Esophagus squamous epithelium (tissue), 5 donors: ENCODE measurements at regions not wholly inside any gene's neighbourhood (a gene's known extent, or its start where the extent isn't known, plus 50 kb on each side); places are given as distances from the start of the nearest gene placed in this dataset.

Experiments
- DNase-seq: peaks from one replicate; lab custom pipeline; 2025; lab: John Stamatoyannopoulos, UW
- H3K27ac ChIP-seq, 4 donors: fragments of 200-600 bp; sonication (generic); one replicate each; pipeline ENCODE4 v1.5.1; 2016 to 2019; ENCODE audit warnings: mild to moderate bottlenecking in 1 of 4
- H3K27me3 ChIP-seq, 4 donors: fragments of 200-600 bp; sonication (generic); 1 replicate in 3 of 4; 2 replicates in 1 of 4; pipeline versions ENCODE4 v1.5.1 to v1.6.0; 2017 to 2021; ENCODE audit warnings: antibody characterized with exemption in 1 of 4
- H3K36me3 ChIP-seq, 3 donors: fragments of 200-600 bp; sonication (generic); one replicate each; pipeline ENCODE4 v1.5.1; 2016 to 2019
- H3K4me1 ChIP-seq, 3 donors: fragments of 200-600 bp; sonication (generic); one replicate each; pipeline ENCODE4 v1.5.1; 2017 to 2019
- H3K4me3 ChIP-seq, 4 donors: fragments of 200-600 bp; sonication (generic); 1 replicate in 3 of 4; 2 replicates in 1 of 4; pipeline ENCODE4 v1.5.1; 2016 to 2019; ENCODE audit warnings: mild to moderate bottlenecking in 2 of 4, moderate library complexity in 1 of 4
- H3K9me3 ChIP-seq, 3 donors: fragments of 200-600 bp; sonication (generic); one replicate each; pipeline ENCODE4 v1.5.1; 2016 to 2019
- CTCF ChIP-seq, 6 experiments: fragments of 450-650 bp in 4 of 6; fragments of 200-600 bp in 2 of 6; sonication (generic) in 2 of 6; IDR thresholded peaks; one replicate each; pipeline ENCODE4 v1.5.1; 2016 to 2019; ENCODE audit warnings: antibody characterized with exemption in 6 of 6, mild to moderate bottlenecking in 4 of 6, moderate library complexity in 4 of 6
- POLR2A ChIP-seq, 4 donors: fragments of 450-650 bp; IDR thresholded peaks; one replicate each; pipeline ENCODE4 v1.6.1; 2017; ENCODE audit warnings: antibody characterized with exemption in 4 of 4, mild to moderate bottlenecking in 4 of 4, moderate library complexity in 3 of 4
- WGBS, 2 donors: methylation state at CpG; one replicate each; pipeline ENCODE4 v1.1.5; 2018; 5-methylcytosine and 5-hydroxymethylcytosine counted together
- intact Hi-C: fragments of 100-400 bp; cut with DNase I; formaldehyde crosslinking; loops from one replicate; pipeline ENCODE4 v1.15.0; 2022
- donor health status: DM: yes; HTN: yes; CAD: no.

- H3K27ac ChIP-seq, result no peak overlapping the region
- H3K9me3 ChIP-seq, result no peaks in the 10 kb centered on the region
- intact Hi-C loops, result no loop called here
- H3K27me3 ChIP-seq, result peaks cover 0 to 7% (median 0%) of the 10 kb centered on the region in 4 donors
- no peak for DNase-seq
- no peaks in the 10 kb centered on the region for H3K36me3 ChIP-seq
- no peak for TF ChIP-seq CTCF (IDR thresholded peaks at IDR 0.05)
- no peak overlapping the region for H3K4me3 ChIP-seq
- peaks cover 0 to 13% (median 0%) of the 10 kb centered on the region in 3 donors for H3K4me1 ChIP-seq
These were observed 430.0 kb upstream of the RUNX1 start for GRCh38 chr21:35479065-35479448.

- TF ChIP-seq CTCF (IDR thresholded peaks at IDR 0.05), result no peak
- Histone ChIP-seq H3K4me3 (no peak overlapping the region), H3K27me3 (peaks cover 0 to 4% (median 0%) of the 10 kb centered on the region in 4 donors), H3K9me3 (no peaks in the 10 kb centered on the region), H3K27ac (peak overlapping the region in 1 of 4 donors; percentile 2), H3K36me3 (no peaks in the 10 kb centered on the region), H3K4me1 (peaks cover 0 to 13% (median 0%) of the 10 kb centered on the region in 3 donors)
- no peak for DNase-seq
- 46 to 58% methylated on average over 5 of the region's 5 CpGs for WGBS, 2 donors
- intact Hi-C loops, result no loop called here
These were observed 429.3 kb upstream of the RUNX1 start for GRCh38 chr21:35478161-35479064.

GRCh38 chr21:35477622-35478021 is 428.5 kb upstream of the RUNX1 start:
- no peak for DNase-seq
- H3K4me1 ChIP-seq, result peaks cover 0 to 13% (median 0%) of the 10 kb centered on the region in 3 donors
- H3K27me3 ChIP-seq, result peaks cover 0 to 4% (median 0%) of the 10 kb centered on the region in 4 donors
- TF ChIP-seq CTCF (IDR thresholded peaks at IDR 0.05) (no peak), POLR2A (IDR thresholded peaks at IDR 0.05) (no peak)
- no peaks in the 10 kb centered on the region for H3K9me3 ChIP-seq
- intact Hi-C loops, result no loop called here
- H3K27ac ChIP-seq, result peak overlapping the region in 1 of 4 donors; percentile 18
- H3K4me3 ChIP-seq, result no peak overlapping the region
- no peaks in the 10 kb centered on the region for H3K36me3 ChIP-seq
- WGBS, 2 donors, result 78 to 86% methylated on average over 3 of the region's 3 CpGs

- Histone ChIP-seq H3K4me1 (peaks cover 0 to 13% (median 0%) of the 10 kb centered on the region in 3 donors), H3K9me3 (no peaks in the 10 kb centered on the region), H3K27me3 (peaks cover 0 to 4% (median 0%) of the 10 kb centered on the region in 4 donors), H3K4me3 (no peak overlapping the region), H3K27ac (peak overlapping the region in 2 of 4 donors; percentile 18 to 59), H3K36me3 (no peaks in the 10 kb centered on the region)
- TF ChIP-seq CTCF (IDR thresholded peaks at IDR 0.05) (no peak), POLR2A (IDR thresholded peaks at IDR 0.05) (no peak)
- DNase-seq, result no peak
- intact Hi-C loops, result no loop called here
- WGBS, 2 donors, result 33% methylated on average over 9 of the region's 9 CpGs
These were observed 427.7 kb upstream of the RUNX1 start for GRCh38 chr21:35476621-35477395.

GRCh38 chr21:35475762-35476161 is 426.7 kb upstream of the RUNX1 start:
- Histone ChIP-seq H3K27ac (peak overlapping the region in 2 of 4 donors; percentile 18 to 41), H3K9me3 (no peaks in the 10 kb centered on the region), H3K36me3 (no peaks in the 10 kb centered on the region), H3K4me3 (no peak overlapping the region), H3K4me1 (peaks cover 0 to 13% (median 0%) of the 10 kb centered on the region in 3 donors), H3K27me3 (no peaks in the 10 kb centered on the region)
- intact Hi-C loops, result no loop called here
- TF ChIP-seq CTCF (IDR thresholded peaks at IDR 0.05), result no peak
- no peak for TF ChIP-seq POLR2A (IDR thresholded peaks at IDR 0.05)
- DNase-seq, result no peak
- 42 to 46% methylated on average over 4 of the region's 4 CpGs for WGBS, 2 donors
